ENCODE measurements at regions not wholly inside any gene's neighbourhood (a gene's known extent, or its start where the extent isn't known, plus 50 kb on each side); places are given as distances from the start of the nearest gene placed in this dataset.

- peaks cover 0 to 3% (median 1%) of the 10 kb centered on the region in 4 donors for H3K9me3 ChIP-seq
- WGBS, 5 donors, result 87 to 96% (median 93%) methylated on average over 14 to 15 of the region's 15 CpGs
- no peak for DNase-seq
- intact Hi-C loops (cut with DNase I; ENCODE audit: low total_unique reads), result no loop called here
- TF ChIP-seq POLR2A (IDR thresholded peaks at IDR 0.05) (no peak), CTCF (IDR thresholded peaks at IDR 0.05) (no peak), EP300 (IDR thresholded peaks at IDR 0.05) (no peak), POLR2AphosphoS5 (IDR thresholded peaks at IDR 0.05) (no peak)
- H3K27me3 ChIP-seq, result peaks cover 0 to under 1% (median 0%) of the 10 kb centered on the region in 3 donors
- H3K4me1 ChIP-seq, result no peaks in the 10 kb centered on the region
- H3K4me3 ChIP-seq, result no peak overlapping the region
- no peaks in the 10 kb centered on the region for H3K36me3 ChIP-seq
- H3K27ac ChIP-seq, result no peak overlapping the region
These were observed 285.9 kb downstream of the BRD1 start for GRCh38 chr22:49541693-49542230.

DNA sequence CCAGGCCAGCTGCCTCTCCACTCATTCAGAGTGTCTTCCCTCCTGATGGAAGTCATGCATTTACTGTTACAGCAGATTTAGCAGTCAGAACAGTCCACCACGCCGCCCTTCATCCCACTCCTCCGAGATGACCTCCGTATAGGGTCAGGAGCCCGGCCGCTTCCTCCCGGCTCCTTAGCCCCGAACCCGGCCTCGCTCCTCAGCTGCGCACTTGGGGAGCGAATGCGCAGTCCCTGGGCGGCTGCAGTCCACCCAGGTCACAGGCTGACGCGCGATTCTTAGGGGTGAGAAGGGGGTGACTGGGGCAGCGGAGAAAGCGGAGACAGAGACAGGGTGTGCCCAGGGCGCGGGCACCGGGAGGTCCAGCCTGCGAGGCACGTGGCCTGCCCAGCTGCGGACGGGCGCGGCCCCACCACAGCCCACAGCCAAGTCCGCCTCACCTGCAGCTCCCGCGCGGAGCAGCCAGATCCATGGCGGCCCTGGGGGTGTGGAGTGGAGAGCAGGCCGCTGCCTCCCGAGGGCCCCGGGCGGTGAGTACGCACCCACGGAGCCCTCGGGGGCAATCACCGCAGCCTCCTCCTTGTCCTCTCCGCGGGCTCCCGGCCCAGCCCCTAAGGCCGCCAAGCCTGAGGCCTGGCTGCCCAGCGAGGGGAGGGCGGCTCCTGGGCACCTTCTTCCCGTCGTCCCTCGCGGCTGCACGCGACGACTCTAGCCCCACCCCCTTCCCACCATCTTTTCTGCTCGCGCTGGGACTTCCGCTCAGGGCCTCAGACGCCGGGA is 286.6 kb downstream of the BRD1 start:
- Histone ChIP-seq H3K9me3 (no peaks in the 10 kb centered on the region), H3K27ac (no peak overlapping the region), H3K4me3 (no peak overlapping the region), H3K4me1 (no peaks in the 10 kb centered on the region), H3K36me3 (no peaks in the 10 kb centered on the region), H3K27me3 (peaks cover 0 to 5% (median 0%) of the 10 kb centered on the region in 3 donors)
- 95 to 98% (median 97%) methylated on average over 47 to 59 of the region's 59 CpGs for WGBS, 5 donors
- intact Hi-C loops (cut with DNase I; ENCODE audit: low total_unique reads), result no loop called here
- no peak for TF ChIP-seq CTCF (IDR thresholded peaks at IDR 0.05)
- TF ChIP-seq POLR2A (IDR thresholded peaks at IDR 0.05), result no peak
- no peak for TF ChIP-seq EP300 (IDR thresholded peaks at IDR 0.05)
- no peak for TF ChIP-seq POLR2AphosphoS5 (IDR thresholded peaks at IDR 0.05)
- no peak for DNase-seq

GRCh38 chr22:49540084-49540912 is 287.4 kb downstream of the BRD1 start:
- Histone ChIP-seq H3K9me3 (no peaks in the 10 kb centered on the region), H3K27me3 (peaks cover 0 to 12% (median 0%) of the 10 kb centered on the region in 3 donors), H3K36me3 (no peaks in the 10 kb centered on the region), H3K4me3 (no peak overlapping the region), H3K4me1 (no peaks in the 10 kb centered on the region), H3K27ac (no peak overlapping the region)
- no peak for DNase-seq
- TF ChIP-seq POLR2A (IDR thresholded peaks at IDR 0.05), result no peak
- intact Hi-C loops (cut with DNase I; ENCODE audit: low total_unique reads), result no loop called here
- WGBS, 5 donors, result 79 to 86% (median 84%) methylated on average over 19 to 23 of the region's 23 CpGs

DNA sequence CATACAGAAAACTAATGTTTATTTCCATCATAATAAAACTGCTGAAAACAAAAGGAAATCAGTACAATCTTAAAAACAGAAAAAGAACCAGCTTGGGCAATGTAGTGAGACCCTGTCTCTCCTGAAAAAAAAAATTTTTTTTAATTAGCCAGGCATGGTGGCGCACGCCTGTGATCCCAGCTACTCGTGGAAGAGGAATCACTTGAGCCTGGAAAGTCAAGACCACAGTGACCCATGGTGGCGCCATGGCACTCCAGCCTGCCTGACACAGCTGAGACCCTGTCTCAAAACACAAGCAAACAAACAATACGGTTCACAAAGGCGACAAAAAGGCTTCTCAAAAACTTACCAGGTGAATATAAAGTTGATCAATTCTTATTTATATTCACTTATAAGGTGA is 289.7 kb downstream of the BRD1 start:
- 81 to 92% (median 87%) methylated on average over 6 of the region's 6 CpGs for WGBS, 5 donors
- no peak for TF ChIP-seq POLR2AphosphoS5 (IDR thresholded peaks at IDR 0.05)
- intact Hi-C loops (cut with DNase I; ENCODE audit: low total_unique reads), result no loop called here

GRCh38 chr22:49536571-49537131 is 291.0 kb downstream of the BRD1 start:
- WGBS, 5 donors, result 57 to 69% (median 58%) methylated on average over 16 to 17 of the region's 17 CpGs
- H3K36me3 ChIP-seq, result no peaks in the 10 kb centered on the region
- no peak for DNase-seq
- no peak overlapping the region for H3K4me3 ChIP-seq
- no peaks in the 10 kb centered on the region for H3K4me1 ChIP-seq
- no peak overlapping the region for H3K27ac ChIP-seq
- H3K9me3 ChIP-seq, result no peaks in the 10 kb centered on the region
- H3K27me3 ChIP-seq, result peaks cover 0 to 27% (median 0%) of the 10 kb centered on the region in 3 donors
- intact Hi-C loops (cut with DNase I; ENCODE audit: low total_unique reads), result no loop called here
- no peak for TF ChIP-seq CTCF (IDR thresholded peaks at IDR 0.05)
- no peak for TF ChIP-seq EP300 (IDR thresholded peaks at IDR 0.05)
- TF ChIP-seq POLR2AphosphoS5 (IDR thresholded peaks at IDR 0.05), result no peak

More for the DNA sequence above, 289.7 kb downstream of the BRD1 start:
- no peak overlapping the region for H3K27ac ChIP-seq
- H3K4me1 ChIP-seq, result no peaks in the 10 kb centered on the region
- no peak overlapping the region for H3K4me3 ChIP-seq
- no peak for DNase-seq
- no peaks in the 10 kb centered on the region for H3K9me3 ChIP-seq
- no peaks in the 10 kb centered on the region for H3K36me3 ChIP-seq
- H3K27me3 ChIP-seq, result peaks cover 0 to 23% (median 0%) of the 10 kb centered on the region in 3 donors
